ENCODE measurements at regions not wholly inside any gene's neighbourhood (a gene's known extent, or its start where the extent isn't known, plus 50 kb on each side); places are given as distances from the start of the nearest gene placed in this dataset.

GRCh38 chr3:107208100-107208499 lies 169.1 kb upstream of the CCDC54 start:
- peak; percentile 100 for DNase-seq (ENCODE audit: low read depth)
- TF ChIP-seq CTCF (IDR thresholded peaks at IDR 0.05; ENCODE audit: insufficient read depth, low read depth, low read length) = no peak
- peak overlapping the region; percentile 27 for H3K4me3 ChIP-seq (ENCODE audit: low read depth, low read length)

DNA sequence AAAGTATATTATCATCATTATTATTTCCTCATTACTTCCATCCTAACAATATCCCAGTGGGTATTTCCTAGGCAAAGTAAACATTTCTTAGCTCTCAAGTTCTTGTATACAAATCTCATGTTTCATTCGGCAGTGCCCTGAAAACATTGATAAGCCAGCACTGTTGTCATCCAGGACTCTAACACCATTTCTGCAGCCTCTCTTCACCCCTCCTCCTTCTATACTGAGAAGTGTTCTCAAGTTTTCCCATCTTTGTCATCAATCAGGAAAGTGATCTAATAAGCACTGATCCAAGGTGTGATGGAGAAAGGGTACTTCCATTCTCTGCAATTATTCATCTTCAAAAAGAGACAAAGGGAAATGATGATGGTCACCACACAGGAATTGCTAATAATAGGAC lies 168.4 kb upstream of the CCDC54 start:
- peak; percentile 77 for DNase-seq (ENCODE audit: low read depth)
- H3K4me3 ChIP-seq (ENCODE audit: low read depth, low read length) = no peak overlapping the region
- no peak for TF ChIP-seq CTCF (IDR thresholded peaks at IDR 0.05; ENCODE audit: insufficient read depth, low read depth, low read length)

DNA sequence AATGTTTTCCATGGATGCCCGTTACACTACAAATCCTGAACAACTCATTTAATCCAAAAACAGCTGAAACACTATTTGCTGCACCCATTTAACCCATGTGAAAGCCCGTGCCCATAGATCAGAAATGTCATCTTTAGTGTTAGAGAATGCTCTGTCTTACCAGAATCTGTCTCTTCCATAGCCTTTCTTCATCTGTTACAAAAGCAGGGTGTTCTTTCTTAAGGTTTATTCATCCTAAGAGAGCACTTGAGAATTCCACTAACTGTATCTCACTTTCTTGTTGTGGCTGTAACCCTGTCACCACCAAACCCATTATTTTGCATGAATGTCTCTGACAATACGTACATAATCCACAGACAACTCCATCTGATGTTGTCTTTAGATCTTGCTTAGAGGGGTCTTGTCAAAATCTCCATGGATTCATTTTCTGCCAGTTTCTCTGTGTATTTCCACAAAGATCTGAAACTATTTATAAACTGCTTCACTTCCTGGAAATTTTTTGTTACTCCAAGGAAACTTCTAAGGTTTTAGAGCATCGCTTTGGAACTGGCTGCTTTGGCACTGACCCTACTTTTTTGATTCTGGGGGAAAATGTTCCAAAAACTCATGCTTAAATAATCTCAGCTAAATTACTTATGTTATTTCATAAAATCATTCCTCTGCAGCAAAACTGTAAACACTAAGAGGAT lies 167.8 kb upstream of the CCDC54 start:
- no peak for TF ChIP-seq CTCF (IDR thresholded peaks at IDR 0.05; ENCODE audit: insufficient read depth, low read depth, low read length)
- peak; percentile 57 for DNase-seq (ENCODE audit: low read depth)
- no peak overlapping the region for H3K4me3 ChIP-seq (ENCODE audit: low read depth, low read length)

DNA sequence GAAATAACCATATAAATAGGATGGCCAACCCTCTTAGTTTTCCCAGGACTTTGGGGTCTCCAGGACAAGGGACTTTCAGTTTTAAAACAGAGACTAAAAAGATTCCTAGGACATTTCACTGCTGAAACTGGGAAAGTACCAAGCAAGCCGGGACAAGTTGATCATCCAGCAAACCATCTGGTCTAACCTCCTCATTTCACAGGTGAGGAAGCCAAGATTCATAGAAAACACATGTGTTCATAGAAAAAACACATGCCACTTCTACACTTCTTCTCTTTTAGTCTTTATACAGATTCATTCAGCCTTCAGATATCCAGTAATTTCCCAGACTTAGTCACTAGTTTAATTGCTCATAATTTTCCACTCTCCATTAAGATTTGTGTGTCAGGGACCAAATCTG lies 165.6 kb upstream of the CCDC54 start:
- DNase-seq (ENCODE audit: low read depth) = no peak
- no peak overlapping the region for H3K4me3 ChIP-seq (ENCODE audit: low read depth, low read length)
- no peak for TF ChIP-seq CTCF (IDR thresholded peaks at IDR 0.05; ENCODE audit: insufficient read depth, low read depth, low read length)

DNA sequence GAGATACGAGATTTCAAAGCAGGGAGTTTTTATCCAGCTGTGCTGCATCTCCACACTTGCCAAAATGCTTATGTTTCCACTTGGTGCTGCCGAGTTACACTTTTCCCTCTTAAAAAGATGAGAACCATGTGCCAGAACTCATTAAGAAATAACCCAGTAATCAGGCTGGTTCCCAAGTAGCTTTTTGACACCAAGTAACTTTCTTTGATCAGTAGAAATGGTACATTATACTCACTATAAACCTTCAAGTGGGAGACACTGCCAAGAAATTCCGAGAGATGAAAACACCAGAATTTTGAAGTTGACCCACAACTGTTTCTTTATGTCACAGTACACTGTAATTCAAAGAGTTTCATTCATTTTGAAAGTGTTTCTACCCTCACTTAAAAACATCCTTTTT lies 164.6 kb upstream of the CCDC54 start:
- DNase-seq (ENCODE audit: low read depth) = no peak
- TF ChIP-seq CTCF (IDR thresholded peaks at IDR 0.05; ENCODE audit: insufficient read depth, low read depth, low read length) = no peak
- H3K4me3 ChIP-seq (ENCODE audit: low read depth, low read length) = no peak overlapping the region

- no peak for TF ChIP-seq CTCF (IDR thresholded peaks at IDR 0.05; ENCODE audit: insufficient read depth, low read depth, low read length)
- H3K4me3 ChIP-seq (ENCODE audit: low read depth, low read length) = no peak overlapping the region
- DNase-seq (ENCODE audit: low read depth) = no peak
These were observed 164.1 kb upstream of the CCDC54 start for GRCh38 chr3:107213044-107213669.
